Transverse colon (tissue), 4 donors: ENCODE measurements at regions not wholly inside any gene's neighbourhood (a gene's known extent, or its start where the extent isn't known, plus 50 kb on each side); places are given as distances from the start of the nearest gene placed in this dataset.

Source experiments
- DNase-seq: peaks from one replicate; pipeline ENCODE4 v3.0.0-alpha.2; 2019
- H3K27ac ChIP-seq, 4 donors: fragments of 200-600 bp; sonication (generic); 2 replicates each; pipeline ENCODE4 v1.5.1; 2016 to 2018; ENCODE audit warnings: inconsistent platforms in 4 of 4
- H3K27me3 ChIP-seq: fragments of 200-600 bp; sonication (generic); 2 replicates; pipeline ENCODE4 v1.5.1; 2017; ENCODE audit warnings: inconsistent platforms
- H3K36me3 ChIP-seq, 4 donors: fragments of 200-600 bp; sonication (generic); 2 replicates each; pipeline ENCODE4 v1.5.1; 2017 to 2019; ENCODE audit warnings: inconsistent platforms in 4 of 4
- H3K4me1 ChIP-seq, 4 donors: fragments of 200-600 bp; sonication (generic); 2 replicates each; pipeline ENCODE4 v1.5.1; 2017 to 2020; ENCODE audit warnings: inconsistent platforms in 4 of 4
- H3K4me3 ChIP-seq, 4 donors: fragments of 200-600 bp; sonication (generic); 1 replicate in 1 of 4; 2 replicates in 3 of 4; pipeline versions ENCODE4 v1.5.1 to v1.6.1; 2017 to 2019; ENCODE audit warnings: inconsistent platforms in 4 of 4
- H3K9me3 ChIP-seq, 2 donors: fragments of 200-600 bp; sonication (generic); 2 replicates each; pipeline ENCODE4 v1.5.1; 2017 to 2019; ENCODE audit warnings: inconsistent platforms in 2 of 2
- EP300 ChIP-seq: sonication (generic); formaldehyde crosslinking; IDR thresholded peaks from one replicate; pipeline ENCODE4 v1.6.1; 2017; ENCODE audit warnings: antibody characterized with exemption, low read depth
- POLR2A ChIP-seq: fragments of 450-650 bp; IDR thresholded peaks from one replicate; pipeline ENCODE4 v1.6.1; 2016; ENCODE audit warnings: antibody characterized with exemption, mild to moderate bottlenecking, moderate library complexity
- POLR2AphosphoS5 ChIP-seq, 3 donors: sonication (generic); formaldehyde crosslinking; IDR thresholded peaks; one replicate each; pipeline ENCODE4 v1.6.1; 2016; ENCODE audit warnings: antibody characterized with exemption in 3 of 3
- WGBS, 2 donors: methylation state at CpG; one replicate each; pipeline ENCODE4 v1.1.5; 2018; ENCODE audit warnings: low coverage in 1 of 2; 5-methylcytosine and 5-hydroxymethylcytosine counted together
- in situ Hi-C, 4 donors: fragments of 200-750 bp; cut with MboI; loops; one replicate each; pipeline versions ENCODE4 v1.15.0 to v1.15.1; 2017; ENCODE audit warnings: low sequenced_read_pairs in 3 of 4, low pct_ligation_motif_present in 1 of 4, low pct_unique_long_range_greater_than_20kb in 1 of 4
- intact Hi-C: fragments of 100-400 bp; cut with DNase I; formaldehyde crosslinking; loops from one replicate; pipeline ENCODE4 v1.15.1; 2023; ENCODE audit warnings: low total_unique reads
- TF ChIP-seq, protein P1 (sequence below), 5 experiments: fragments of 200-600 bp in 3 of 5; fragments of 450-650 bp in 2 of 5; sonication (generic) in 3 of 5; IDR thresholded peaks; 1 replicate in 2 of 5; 2 replicates in 3 of 5; pipeline ENCODE4 v1.5.1; 2016 to 2017; ENCODE audit warnings: antibody characterized with exemption in 5 of 5, inconsistent platforms in 3 of 5, mild to moderate bottlenecking in 2 of 5, moderate library complexity in 1 of 5

DNA sequence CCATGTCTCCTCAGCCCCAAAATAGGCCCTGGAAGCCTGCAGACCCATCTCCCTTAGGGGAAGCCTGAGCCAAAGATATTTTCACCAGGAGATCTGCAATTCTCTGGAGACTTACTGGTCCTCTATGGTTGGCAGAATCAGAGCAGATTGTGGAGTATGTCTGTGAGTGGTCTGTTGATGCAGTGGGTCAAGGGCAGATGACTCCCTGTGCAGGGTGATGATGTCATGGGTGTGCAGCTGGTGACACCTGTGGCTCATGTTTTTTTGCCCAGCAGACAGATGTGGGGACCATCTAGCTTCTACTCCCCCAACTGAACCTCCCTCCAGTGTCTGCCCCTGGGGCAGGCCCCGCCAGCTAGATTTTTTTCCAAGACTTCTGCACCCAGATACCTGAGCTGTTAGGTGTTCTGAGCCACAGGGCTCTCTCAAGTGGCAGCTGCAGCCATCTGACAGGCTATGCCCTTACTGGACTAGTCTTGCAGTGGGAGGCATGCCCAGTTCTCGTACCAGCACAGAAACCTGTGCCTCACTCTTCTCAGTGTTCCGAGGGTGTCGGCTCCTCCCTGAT lies 558.7 kb upstream of the LRRTM1 start:
- Histone ChIP-seq H3K4me3 (no peak overlapping the region), H3K36me3 (no peaks in the 10 kb centered on the region), H3K27ac (no peak overlapping the region), H3K4me1 (no peaks in the 10 kb centered on the region), H3K27me3 (no peaks in the 10 kb centered on the region), H3K9me3 (no peaks in the 10 kb centered on the region)
- intact Hi-C loops: no loop called here
- 79 to 100% methylated on average over 1 to 4 of the region's 4 CpGs for WGBS, 2 donors
- TF ChIP-seq EP300 (no peak), POLR2A (no peak), POLR2AphosphoS5 (IDR thresholded peaks at IDR 0.05) (no peak)
- TF ChIP-seq, protein P1, sequence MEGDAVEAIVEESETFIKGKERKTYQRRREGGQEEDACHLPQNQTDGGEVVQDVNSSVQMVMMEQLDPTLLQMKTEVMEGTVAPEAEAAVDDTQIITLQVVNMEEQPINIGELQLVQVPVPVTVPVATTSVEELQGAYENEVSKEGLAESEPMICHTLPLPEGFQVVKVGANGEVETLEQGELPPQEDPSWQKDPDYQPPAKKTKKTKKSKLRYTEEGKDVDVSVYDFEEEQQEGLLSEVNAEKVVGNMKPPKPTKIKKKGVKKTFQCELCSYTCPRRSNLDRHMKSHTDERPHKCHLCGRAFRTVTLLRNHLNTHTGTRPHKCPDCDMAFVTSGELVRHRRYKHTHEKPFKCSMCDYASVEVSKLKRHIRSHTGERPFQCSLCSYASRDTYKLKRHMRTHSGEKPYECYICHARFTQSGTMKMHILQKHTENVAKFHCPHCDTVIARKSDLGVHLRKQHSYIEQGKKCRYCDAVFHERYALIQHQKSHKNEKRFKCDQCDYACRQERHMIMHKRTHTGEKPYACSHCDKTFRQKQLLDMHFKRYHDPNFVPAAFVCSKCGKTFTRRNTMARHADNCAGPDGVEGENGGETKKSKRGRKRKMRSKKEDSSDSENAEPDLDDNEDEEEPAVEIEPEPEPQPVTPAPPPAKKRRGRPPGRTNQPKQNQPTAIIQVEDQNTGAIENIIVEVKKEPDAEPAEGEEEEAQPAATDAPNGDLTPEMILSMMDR (IDR thresholded peaks at IDR 0.05): no peak
- DNase-seq: no peak
- in situ Hi-C loops: no loop called here

DNA sequence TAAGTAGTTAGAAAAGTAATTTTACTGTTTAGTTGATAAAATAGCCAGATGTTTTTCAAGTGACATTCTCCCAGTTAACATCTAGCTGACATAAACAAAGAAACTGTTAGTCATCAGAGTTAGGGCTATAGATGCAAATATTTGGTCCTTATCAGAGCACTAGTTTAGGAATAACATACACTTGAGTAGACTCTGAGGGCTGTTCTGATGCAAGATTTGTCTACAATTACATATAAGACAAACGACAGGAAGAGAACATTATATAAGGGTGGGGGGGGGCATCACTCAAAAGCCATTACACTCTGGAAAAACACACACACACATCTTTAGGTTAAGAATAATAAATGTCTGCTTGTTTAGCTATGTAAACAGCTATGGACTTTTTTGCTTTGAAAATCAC lies 554.4 kb upstream of the LRRTM1 start:
- Histone ChIP-seq H3K27me3 (no peaks in the 10 kb centered on the region), H3K9me3 (no peaks in the 10 kb centered on the region), H3K4me3 (no peak overlapping the region), H3K27ac (no peak overlapping the region), H3K36me3 (no peaks in the 10 kb centered on the region), H3K4me1 (no peaks in the 10 kb centered on the region)
- DNase-seq: no peak
- intact Hi-C loops (no loop called here), in situ Hi-C loops (no loop called here)
- WGBS, 2 donors: 8 to 20% methylated on average over 1 of the region's 1 CpG
- TF ChIP-seq, protein P1 (IDR thresholded peaks at IDR 0.05): no peak
- TF ChIP-seq POLR2A: no peak
- TF ChIP-seq POLR2AphosphoS5 (IDR thresholded peaks at IDR 0.05): no peak
- no peak for TF ChIP-seq EP300

DNA sequence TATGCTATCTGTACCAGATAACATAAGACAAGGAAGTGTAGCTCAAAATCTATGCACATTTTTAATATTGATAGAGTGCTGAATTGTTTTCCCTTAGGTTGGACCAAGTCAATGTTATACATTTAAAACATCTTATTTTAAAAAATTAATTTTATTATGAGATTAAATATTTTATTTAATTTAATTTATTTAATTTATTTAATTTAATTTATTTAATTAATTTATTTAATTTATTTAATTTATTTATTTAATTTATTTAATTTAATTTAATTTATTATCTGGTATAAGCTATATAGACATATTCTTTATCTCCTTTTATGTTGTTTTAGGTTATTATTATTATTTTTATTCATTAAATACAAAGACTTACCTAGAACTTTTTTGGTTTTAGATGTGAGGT lies 551.7 kb upstream of the LRRTM1 start:
- intact Hi-C loops (no loop called here), in situ Hi-C loops (no loop called here)
- Histone ChIP-seq H3K9me3 (no peaks in the 10 kb centered on the region), H3K4me1 (no peaks in the 10 kb centered on the region), H3K27me3 (no peaks in the 10 kb centered on the region), H3K27ac (no peak overlapping the region), H3K4me3 (no peak overlapping the region), H3K36me3 (no peaks in the 10 kb centered on the region)
- DNase-seq: no peak
- TF ChIP-seq, protein P1 (IDR thresholded peaks at IDR 0.05): no peak
- TF ChIP-seq POLR2A: no peak
- no peak for TF ChIP-seq EP300
- TF ChIP-seq POLR2AphosphoS5 (IDR thresholded peaks at IDR 0.05): no peak

GRCh38 chr2:80854831-80855230 lies 550.3 kb upstream of the LRRTM1 start:
- in situ Hi-C loops: no loop called here
- WGBS, 2 donors: 58 to 75% methylated on average over 1 of the region's 1 CpG
- H3K4me3 ChIP-seq: no peak overlapping the region
- H3K9me3 ChIP-seq: no peaks in the 10 kb centered on the region
- no peaks in the 10 kb centered on the region for H3K36me3 ChIP-seq
- intact Hi-C loops: no loop called here
- H3K27me3 ChIP-seq: no peaks in the 10 kb centered on the region
- no peak for DNase-seq
- TF ChIP-seq POLR2A (no peak), EP300 (no peak)
- TF ChIP-seq, protein P1 (IDR thresholded peaks at IDR 0.05): no peak
- H3K4me1 ChIP-seq: no peaks in the 10 kb centered on the region
- H3K27ac ChIP-seq: no peak overlapping the region
